ENCODE measurements at regions not wholly inside any gene's neighbourhood (a gene's known extent, or its start where the extent isn't known, plus 50 kb on each side); places are given as distances from the start of the nearest gene placed in this dataset.

GRCh38 chr6:14816116-14816859 is 429.6 kb upstream of the JARID2 start:
- no peak for ATAC-seq
- TF ChIP-seq RARB (CRISPR knock-in tag; IDR thresholded peaks at IDR 0.05) (no peak), SNAI2 (CRISPR knock-in tag; IDR thresholded peaks at IDR 0.05) (no peak), ZNF70 (CRISPR knock-in tag; IDR thresholded peaks at IDR 0.05) (no peak), OSR1 (CRISPR knock-in tag; IDR thresholded peaks at IDR 0.05) (no peak), ARNTL (CRISPR knock-in tag; IDR thresholded peaks at IDR 0.05; ENCODE audit: borderline replicate concordance, low read depth) (no peak), ZNF8 (CRISPR knock-in tag; IDR thresholded peaks at IDR 0.05) (no peak), PPARA (CRISPR knock-in tag; IDR thresholded peaks at IDR 0.05; ENCODE audit: borderline replicate concordance) (no peak), ZC3H10 (CRISPR knock-in tag; IDR thresholded peaks at IDR 0.05) (no peak), ISL1 (CRISPR knock-in tag; IDR thresholded peaks at IDR 0.05) (no peak), POU6F1 (CRISPR knock-in tag; IDR thresholded peaks at IDR 0.05; ENCODE audit: borderline replicate concordance, low read depth) (no peak), ZFP30 (CRISPR knock-in tag; IDR thresholded peaks at IDR 0.05) (no peak), TSHZ2 (CRISPR knock-in tag; IDR thresholded peaks at IDR 0.05) (no peak), BACH2 (CRISPR knock-in tag; IDR thresholded peaks at IDR 0.05; ENCODE audit: borderline replicate concordance) (no peak), TOX (CRISPR knock-in tag; IDR thresholded peaks at IDR 0.05; ENCODE audit: borderline replicate concordance) (no peak)

- no peak for ATAC-seq
- TF ChIP-seq OSR1 (CRISPR knock-in tag; IDR thresholded peaks at IDR 0.05) (no peak), TSHZ2 (CRISPR knock-in tag; IDR thresholded peaks at IDR 0.05) (no peak)
Observed at GRCh38 chr6:14817074-14817473, 428.8 kb upstream of the JARID2 start.

GRCh38 chr6:14818422-14818884 is 427.4 kb upstream of the JARID2 start:
- no peak for ATAC-seq
- TF ChIP-seq SNAI2 (CRISPR knock-in tag; IDR thresholded peaks at IDR 0.05) (no peak), ZFP30 (CRISPR knock-in tag; IDR thresholded peaks at IDR 0.05) (no peak), TCF4 (CRISPR knock-in tag; IDR thresholded peaks at IDR 0.05; ENCODE audit: borderline replicate concordance) (no peak), TOX (CRISPR knock-in tag; IDR thresholded peaks at IDR 0.05; ENCODE audit: borderline replicate concordance) (no peak), PPARA (CRISPR knock-in tag; IDR thresholded peaks at IDR 0.05; ENCODE audit: borderline replicate concordance) (no peak), OSR1 (CRISPR knock-in tag; IDR thresholded peaks at IDR 0.05) (no peak), TSHZ2 (CRISPR knock-in tag; IDR thresholded peaks at IDR 0.05) (no peak), ZNF565 (CRISPR knock-in tag; conservative IDR thresholded peaks at IDR 0.05; ENCODE audit: low read depth) (no peak)
